ENCODE measurements at regions not wholly inside any gene's neighbourhood (a gene's known extent, or its start where the extent isn't known, plus 50 kb on each side); places are given as distances from the start of the nearest gene placed in this dataset.
"Not testable (repeated sequence)": the region's sequence is repeated elsewhere in the genome, so short reads cannot be mapped to it uniquely, and the experiment has no call there.

DNA sequence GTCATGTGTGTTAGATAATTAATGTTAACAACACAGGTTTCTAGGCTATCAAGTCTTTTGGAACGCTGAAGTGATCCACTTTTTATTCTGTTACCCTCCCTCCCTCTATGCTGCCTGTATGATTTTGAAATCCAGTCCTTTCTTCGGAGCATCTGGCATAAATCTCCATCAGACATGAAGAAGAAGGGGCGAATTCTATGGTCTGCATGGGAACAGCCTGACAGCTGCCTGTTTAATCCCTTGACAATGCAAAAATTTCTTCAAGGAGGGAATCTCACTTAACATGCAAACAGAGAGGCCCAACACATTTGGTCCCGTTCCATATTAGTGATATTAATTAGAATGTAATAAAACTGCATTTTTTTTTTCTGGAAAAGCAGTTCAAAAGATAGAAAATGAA lies 145.2 kb downstream of the VGLL3 start:
- H3K36me3 ChIP-seq (ENCODE audit: insufficient read depth, low read length): no peaks in the 10 kb centered on the region
- DNase-seq: no peak
- Mint-ChIP-seq H3K27me3 (no peaks in the 10 kb centered on the region), H3K4me1 (no peaks in the 10 kb centered on the region), H3K9me3 (peaks cover 3 to 18% (median 7%) of the 10 kb centered on the region in 5 donors), H3K4me3 (no peak overlapping the region), H3K27ac (no peak overlapping the region), H3K36me3 (no peaks in the 10 kb centered on the region)
- no peaks in the 10 kb centered on the region for H3K4me1 ChIP-seq (ENCODE audit: insufficient read depth, low read length)
- H3K4me3 ChIP-seq (ENCODE audit: low read length): no peak overlapping the region
- no peaks in the 10 kb centered on the region for H3K9me3 ChIP-seq (ENCODE audit: low read length)
- H3K27ac ChIP-seq (ENCODE audit: low read depth, low read length): no peak overlapping the region
- no peaks in the 10 kb centered on the region for H3K27me3 ChIP-seq (ENCODE audit: insufficient read depth, low read length, poor library complexity, severe bottlenecking)
- POLR2A ChIA-PET: no interaction called here
- CTCF ChIA-PET: no interaction called here

DNA sequence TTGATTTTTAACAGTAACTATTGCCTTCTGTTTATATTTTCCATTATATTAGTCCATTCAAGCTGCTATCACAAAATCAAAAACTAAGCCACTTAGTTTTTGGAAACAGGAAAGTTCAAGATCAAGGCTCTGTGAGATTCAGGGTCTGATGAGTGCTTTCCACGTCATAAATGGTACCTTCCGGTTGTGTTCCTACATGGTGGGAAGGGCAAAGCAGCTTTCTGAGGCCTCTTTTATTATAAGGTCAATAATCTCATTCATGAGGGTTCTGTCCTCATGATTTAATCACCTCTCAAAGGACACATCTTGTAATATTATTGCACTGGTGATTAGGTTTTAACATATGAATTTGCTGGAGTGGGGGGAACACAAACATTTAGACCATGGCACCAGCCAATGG lies 152.0 kb downstream of the VGLL3 start:
- H3K4me3 Mint-ChIP-seq: no peak overlapping the region
- H3K9me3 Mint-ChIP-seq: peaks cover 3 to 13% (median 10%) of the 10 kb centered on the region in 5 donors
- Histone ChIP-seq H3K27me3 (ENCODE audit: insufficient read depth, low read length, poor library complexity, severe bottlenecking) (no peaks in the 10 kb centered on the region), H3K9me3 (ENCODE audit: low read length) (no peaks in the 10 kb centered on the region), H3K4me1 (ENCODE audit: insufficient read depth, low read length) (no peaks in the 10 kb centered on the region), H3K4me3 (ENCODE audit: low read length) (no peak overlapping the region), H3K27ac (ENCODE audit: low read depth, low read length) (no peak overlapping the region), H3K36me3 (ENCODE audit: insufficient read depth, low read length) (no peaks in the 10 kb centered on the region)
- no peak overlapping the region for H3K27ac Mint-ChIP-seq
- H3K4me1 Mint-ChIP-seq: no peaks in the 10 kb centered on the region
- POLR2A ChIA-PET: no interaction called here
- CTCF ChIA-PET: no interaction called here
- DNase-seq: no peak
- H3K36me3 Mint-ChIP-seq: no peaks in the 10 kb centered on the region
- H3K27me3 Mint-ChIP-seq: no peaks in the 10 kb centered on the region

- H3K27ac Mint-ChIP-seq: no peak overlapping the region
- no peaks in the 10 kb centered on the region for H3K4me1 ChIP-seq (ENCODE audit: insufficient read depth, low read length)
- no peak for DNase-seq
- ChIA-PET CTCF (no interaction called here), POLR2A (no interaction called here)
- H3K27me3 Mint-ChIP-seq: no peaks in the 10 kb centered on the region
- no peak overlapping the region for H3K4me3 ChIP-seq (ENCODE audit: low read length)
- H3K36me3 ChIP-seq (ENCODE audit: insufficient read depth, low read length): no peaks in the 10 kb centered on the region
- H3K9me3 Mint-ChIP-seq: peaks cover 0 to 12% (median 7%) of the 10 kb centered on the region in 5 donors
- H3K4me1 Mint-ChIP-seq: no peaks in the 10 kb centered on the region
- no peaks in the 10 kb centered on the region for H3K9me3 ChIP-seq (ENCODE audit: low read length)
- no peaks in the 10 kb centered on the region for H3K27me3 ChIP-seq (ENCODE audit: insufficient read depth, low read length, poor library complexity, severe bottlenecking)
- no peak overlapping the region for H3K4me3 Mint-ChIP-seq
- no peaks in the 10 kb centered on the region for H3K36me3 Mint-ChIP-seq
- H3K27ac ChIP-seq (ENCODE audit: low read depth, low read length): no peak overlapping the region
Observed at GRCh38 chr3:86837871-86838270, 153.1 kb downstream of the VGLL3 start.

GRCh38 chr3:86830566-86830965 lies 160.4 kb downstream of the VGLL3 start:
- no peak for DNase-seq
- H3K27me3 Mint-ChIP-seq: peaks cover 0 to 2% of the 10 kb centered on the region in 2 donors
- CTCF ChIA-PET: no interaction called here
- no peak overlapping the region for H3K27ac Mint-ChIP-seq
- POLR2A ChIA-PET: no interaction called here
- Histone ChIP-seq H3K9me3 (ENCODE audit: low read length) (no peaks in the 10 kb centered on the region), H3K36me3 (ENCODE audit: insufficient read depth, low read length) (no peaks in the 10 kb centered on the region), H3K27ac (ENCODE audit: low read depth, low read length) (no peak overlapping the region), H3K27me3 (ENCODE audit: insufficient read depth, low read length, poor library complexity, severe bottlenecking) (no peaks in the 10 kb centered on the region), H3K4me1 (ENCODE audit: insufficient read depth, low read length) (no peaks in the 10 kb centered on the region), H3K4me3 (ENCODE audit: low read length) (no peak overlapping the region)
- no peak overlapping the region for H3K4me3 Mint-ChIP-seq
- peaks cover 5 to 20% (median 8%) of the 10 kb centered on the region in 5 donors for H3K9me3 Mint-ChIP-seq
- H3K36me3 Mint-ChIP-seq: no peaks in the 10 kb centered on the region
- H3K4me1 Mint-ChIP-seq: no peaks in the 10 kb centered on the region

- no peaks in the 10 kb centered on the region for H3K4me1 Mint-ChIP-seq
- Histone ChIP-seq H3K4me1 (ENCODE audit: insufficient read depth, low read length) (no peaks in the 10 kb centered on the region), H3K9me3 (ENCODE audit: low read length) (no peaks in the 10 kb centered on the region), H3K36me3 (ENCODE audit: insufficient read depth, low read length) (no peaks in the 10 kb centered on the region), H3K4me3 (ENCODE audit: low read length) (no peak overlapping the region), H3K27ac (ENCODE audit: low read depth, low read length) (no peak overlapping the region), H3K27me3 (ENCODE audit: insufficient read depth, low read length, poor library complexity, severe bottlenecking) (no peaks in the 10 kb centered on the region)
- CTCF ChIA-PET: no interaction called here
- no peak overlapping the region for H3K27ac Mint-ChIP-seq
- peaks cover 0 to 2% of the 10 kb centered on the region in 2 donors for H3K27me3 Mint-ChIP-seq
- DNase-seq: no peak
- no peak overlapping the region for H3K4me3 Mint-ChIP-seq
- POLR2A ChIA-PET: no interaction called here
- H3K9me3 Mint-ChIP-seq: peaks cover 5 to 18% (median 7%) of the 10 kb centered on the region in 5 donors
- H3K36me3 Mint-ChIP-seq: no peaks in the 10 kb centered on the region
Observed at GRCh38 chr3:86828751-86829150, 162.2 kb downstream of the VGLL3 start.

DNA sequence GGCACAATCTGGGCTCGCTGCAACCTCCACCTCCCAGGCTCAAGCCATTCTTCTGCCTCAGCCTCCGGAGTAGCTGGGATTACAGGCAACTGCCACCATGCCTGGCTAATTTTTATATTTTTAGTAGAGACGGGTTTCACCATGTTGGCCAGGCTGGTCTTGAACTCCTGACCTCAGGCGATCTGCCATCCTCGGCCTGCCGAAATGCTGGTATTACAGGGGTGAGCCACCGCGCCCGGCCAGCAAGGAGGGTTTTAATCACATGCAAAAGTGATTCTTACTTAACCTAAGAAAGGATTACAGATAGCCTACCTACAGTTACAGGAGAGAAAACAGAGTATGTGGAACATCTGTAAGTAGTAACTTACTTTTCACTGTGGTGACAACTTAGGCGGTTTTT lies 163.4 kb downstream of the VGLL3 start:
- H3K36me3 ChIP-seq (ENCODE audit: insufficient read depth, low read length); H3K4me1 Mint-ChIP-seq; H3K27ac Mint-ChIP-seq; POLR2A ChIA-PET; H3K4me1 ChIP-seq (ENCODE audit: insufficient read depth, low read length); H3K9me3 ChIP-seq (ENCODE audit: low read length); H3K27me3 ChIP-seq (ENCODE audit: insufficient read depth, low read length, poor library complexity, severe bottlenecking); H3K27ac ChIP-seq (ENCODE audit: low read depth, low read length); H3K27me3 Mint-ChIP-seq; CTCF ChIA-PET; H3K4me3 Mint-ChIP-seq; DNase-seq; H3K36me3 Mint-ChIP-seq; H3K4me3 ChIP-seq (ENCODE audit: low read length): not testable (repeated sequence)
- peaks cover 4 to 18% (median 7%) of the 10 kb centered on the region in 5 donors for H3K9me3 Mint-ChIP-seq

GRCh38 chr3:86826292-86826691 lies 164.7 kb downstream of the VGLL3 start:
- no peak for DNase-seq
- H3K27ac Mint-ChIP-seq: no peak overlapping the region
- H3K27ac ChIP-seq (ENCODE audit: low read depth, low read length): no peak overlapping the region
- no peaks in the 10 kb centered on the region for H3K4me1 ChIP-seq (ENCODE audit: insufficient read depth, low read length)
- CTCF ChIA-PET: no interaction called here
- H3K27me3 ChIP-seq (ENCODE audit: insufficient read depth, low read length, poor library complexity, severe bottlenecking): no peaks in the 10 kb centered on the region
- no peaks in the 10 kb centered on the region for H3K36me3 ChIP-seq (ENCODE audit: insufficient read depth, low read length)
- peaks cover 6 to 16% (median 8%) of the 10 kb centered on the region in 5 donors for H3K9me3 Mint-ChIP-seq
- no peaks in the 10 kb centered on the region for H3K4me1 Mint-ChIP-seq
- POLR2A ChIA-PET: no interaction called here
- H3K36me3 Mint-ChIP-seq: no peaks in the 10 kb centered on the region
- H3K9me3 ChIP-seq (ENCODE audit: low read length): no peaks in the 10 kb centered on the region
- no peaks in the 10 kb centered on the region for H3K27me3 Mint-ChIP-seq
- no peak overlapping the region for H3K4me3 ChIP-seq (ENCODE audit: low read length)
- no peak overlapping the region for H3K4me3 Mint-ChIP-seq

- no peak overlapping the region for H3K27ac ChIP-seq (ENCODE audit: low read depth, low read length)
- CTCF ChIA-PET: no interaction called here
- H3K27ac Mint-ChIP-seq: no peak overlapping the region
- peaks cover 0 to 12% (median 0%) of the 10 kb centered on the region in 5 donors for H3K9me3 Mint-ChIP-seq
- H3K4me3 ChIP-seq (ENCODE audit: low read length): no peak overlapping the region
- no peak overlapping the region for H3K4me3 Mint-ChIP-seq
- no peak for DNase-seq
- no peaks in the 10 kb centered on the region for H3K27me3 Mint-ChIP-seq
- H3K4me1 Mint-ChIP-seq: no peaks in the 10 kb centered on the region
- POLR2A ChIA-PET: no interaction called here
- H3K36me3 ChIP-seq (ENCODE audit: insufficient read depth, low read length): no peaks in the 10 kb centered on the region
- H3K9me3 ChIP-seq (ENCODE audit: low read length): no peaks in the 10 kb centered on the region
- H3K4me1 ChIP-seq (ENCODE audit: insufficient read depth, low read length): no peaks in the 10 kb centered on the region
- H3K36me3 Mint-ChIP-seq: no peaks in the 10 kb centered on the region
- no peaks in the 10 kb centered on the region for H3K27me3 ChIP-seq (ENCODE audit: insufficient read depth, low read length, poor library complexity, severe bottlenecking)
Observed at GRCh38 chr3:86815880-86816279, 175.1 kb downstream of the VGLL3 start.

DNA sequence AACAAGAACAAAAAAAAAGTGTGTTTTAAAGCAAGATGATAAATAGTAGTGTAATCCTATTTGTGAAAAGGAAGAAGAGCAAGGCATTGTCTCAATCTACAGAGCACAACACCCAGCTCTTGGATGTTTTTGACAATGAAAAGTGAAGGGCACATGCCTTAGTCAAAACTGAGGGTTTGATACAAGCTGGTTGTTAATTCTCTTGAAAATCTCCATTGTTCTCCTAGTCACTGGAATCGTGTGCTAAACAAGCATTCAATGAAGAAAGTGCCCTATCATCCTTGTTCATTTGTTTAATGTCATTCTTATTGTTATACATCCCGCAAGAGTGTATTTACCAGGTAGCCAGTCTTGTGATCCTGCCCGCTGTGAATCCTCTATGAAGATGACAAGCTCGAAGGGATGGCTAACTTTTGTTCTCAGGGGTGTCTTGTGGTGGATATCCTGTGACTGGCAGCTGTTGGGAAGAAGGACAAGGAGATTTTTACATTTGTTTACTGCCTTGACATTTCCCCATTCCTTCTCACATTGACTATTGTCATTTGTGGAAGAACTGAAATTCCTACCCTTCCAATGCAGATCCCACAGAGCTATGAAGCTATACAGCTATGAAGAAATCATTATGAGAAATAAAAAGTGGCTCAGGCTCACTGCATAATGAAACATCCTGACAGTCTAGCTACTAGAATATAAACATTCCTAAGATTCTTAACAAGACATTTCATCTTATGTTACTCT lies 175.9 kb downstream of the VGLL3 start:
- H3K27me3 Mint-ChIP-seq: no peaks in the 10 kb centered on the region
- H3K4me1 ChIP-seq (ENCODE audit: insufficient read depth, low read length): no peaks in the 10 kb centered on the region
- no peak for DNase-seq
- H3K27ac ChIP-seq (ENCODE audit: low read depth, low read length): no peak overlapping the region
- no peaks in the 10 kb centered on the region for H3K27me3 ChIP-seq (ENCODE audit: insufficient read depth, low read length, poor library complexity, severe bottlenecking)
- H3K9me3 ChIP-seq (ENCODE audit: low read length): no peaks in the 10 kb centered on the region
- no peak overlapping the region for H3K4me3 Mint-ChIP-seq
- ChIA-PET POLR2A (no interaction called here), CTCF (no interaction called here)
- no peaks in the 10 kb centered on the region for H3K4me1 Mint-ChIP-seq
- H3K36me3 ChIP-seq (ENCODE audit: insufficient read depth, low read length): no peaks in the 10 kb centered on the region
- no peaks in the 10 kb centered on the region for H3K36me3 Mint-ChIP-seq
- peaks cover 0 to 14% (median 0%) of the 10 kb centered on the region in 5 donors for H3K9me3 Mint-ChIP-seq
- H3K27ac Mint-ChIP-seq: no peak overlapping the region
- no peak overlapping the region for H3K4me3 ChIP-seq (ENCODE audit: low read length)
